Activated CD4-positive, alpha-beta T cell treated with anti-CD3 and anti-CD28 coated beads, Interleukin-2, amount 10 ng/mL, durations not matched to agents 7 days and 5 days (primary cell): ENCODE measurements at regions not wholly inside any gene's neighbourhood (a gene's known extent, or its start where the extent isn't known, plus 50 kb on each side); places are given as distances from the start of the nearest gene placed in this dataset.
"Not testable (repeated sequence)": the region's sequence is repeated elsewhere in the genome, so short reads cannot be mapped to it uniquely, and the experiment has no call there.

Source experiments
- CTCF ChIA-PET: fragments of 350-600 bp; sonication (Branson Sonifier 250); formaldehyde crosslinking; loops from one replicate; lab custom pipeline; 2021; ENCODE audit warnings: antibody characterized with exemption; lab: Charles Lee
- POLR2A ChIA-PET: fragments of 350-600 bp; sonication (Branson Sonifier 250); formaldehyde crosslinking; loops from one replicate; lab custom pipeline; 2021; ENCODE audit warnings: antibody characterized with exemption; lab: Charles Lee
- DNase-seq: peaks from one replicate; pipeline ENCODE4 v3.0.0-alpha.2; 2020
- H3K27ac Mint-ChIP-seq: one replicate; pipeline ENCODE4 v1.8.0; 2021; ENCODE audit warnings: mild to moderate bottlenecking, moderate library complexity, mixed read lengths
- H3K27me3 Mint-ChIP-seq: one replicate; pipeline ENCODE4 v1.8.0; 2021; ENCODE audit warnings: mixed read lengths
- H3K36me3 Mint-ChIP-seq: one replicate; pipeline ENCODE4 v1.8.0; 2021; ENCODE audit warnings: low read depth, mixed read lengths
- H3K4me1 Mint-ChIP-seq: one replicate; pipeline ENCODE4 v1.8.0; 2021; ENCODE audit warnings: mixed read lengths
- H3K4me3 Mint-ChIP-seq: one replicate; pipeline ENCODE4 v1.8.0; 2021; ENCODE audit warnings: mild to moderate bottlenecking, moderate library complexity, mixed read lengths
- H3K9me3 Mint-ChIP-seq: one replicate; pipeline ENCODE4 v1.8.0; 2021; ENCODE audit warnings: mixed read lengths

DNA sequence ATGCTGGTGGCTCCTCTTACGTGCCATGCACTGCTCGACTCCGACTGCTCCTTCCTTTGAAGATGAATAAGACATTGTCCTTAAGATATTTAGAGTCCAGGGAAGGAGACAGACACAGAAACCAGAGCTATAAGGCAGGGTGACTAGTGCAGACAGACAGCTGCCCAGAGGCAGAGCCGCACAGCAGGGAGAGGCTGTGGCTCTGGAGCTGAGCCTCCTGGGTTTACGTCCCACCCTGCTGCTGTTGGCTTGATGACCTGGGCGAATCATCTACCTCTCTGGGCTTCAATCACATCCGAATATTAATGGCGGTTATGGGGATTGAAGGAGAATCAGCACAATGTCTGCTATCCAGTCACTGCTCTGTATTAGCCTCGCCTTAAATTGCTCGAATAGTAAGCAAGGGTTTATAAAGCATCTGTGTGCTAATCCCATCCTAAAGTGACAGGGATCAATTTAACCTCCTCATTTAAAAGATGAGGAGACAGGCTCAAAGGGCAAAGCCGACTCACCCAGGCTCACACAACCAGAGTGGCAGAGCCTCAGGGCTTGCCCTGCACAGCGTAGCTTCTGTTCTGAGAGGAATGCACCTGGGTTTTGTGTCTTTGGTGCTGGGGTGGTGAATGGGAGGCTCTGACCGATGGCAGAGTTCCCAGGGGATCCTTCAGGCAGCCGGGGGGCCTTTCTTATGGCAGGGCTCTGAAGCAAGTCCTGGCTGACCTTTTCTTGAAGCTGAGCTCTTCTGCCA, 284.1 kb downstream of the MYCN start:
- no peak for DNase-seq
- ChIA-PET CTCF (interaction anchor here (0.6 kb wide), 1 partner anchor 235 kb away, joined by 3 read pairs; no protein-coding TSS in a partner anchor), POLR2A (no interaction called here)
- Mint-ChIP-seq H3K27me3 (no peaks in the 10 kb centered on the region), H3K4me1 (no peaks in the 10 kb centered on the region), H3K36me3 (no peaks in the 10 kb centered on the region), H3K27ac (no peak overlapping the region), H3K4me3 (no peak overlapping the region), H3K9me3 (no peaks in the 10 kb centered on the region)

- H3K9me3 Mint-ChIP-seq: no peaks in the 10 kb centered on the region
Measured at GRCh38 chr2:16223841-16224177, 283.5 kb downstream of the MYCN start.

DNA sequence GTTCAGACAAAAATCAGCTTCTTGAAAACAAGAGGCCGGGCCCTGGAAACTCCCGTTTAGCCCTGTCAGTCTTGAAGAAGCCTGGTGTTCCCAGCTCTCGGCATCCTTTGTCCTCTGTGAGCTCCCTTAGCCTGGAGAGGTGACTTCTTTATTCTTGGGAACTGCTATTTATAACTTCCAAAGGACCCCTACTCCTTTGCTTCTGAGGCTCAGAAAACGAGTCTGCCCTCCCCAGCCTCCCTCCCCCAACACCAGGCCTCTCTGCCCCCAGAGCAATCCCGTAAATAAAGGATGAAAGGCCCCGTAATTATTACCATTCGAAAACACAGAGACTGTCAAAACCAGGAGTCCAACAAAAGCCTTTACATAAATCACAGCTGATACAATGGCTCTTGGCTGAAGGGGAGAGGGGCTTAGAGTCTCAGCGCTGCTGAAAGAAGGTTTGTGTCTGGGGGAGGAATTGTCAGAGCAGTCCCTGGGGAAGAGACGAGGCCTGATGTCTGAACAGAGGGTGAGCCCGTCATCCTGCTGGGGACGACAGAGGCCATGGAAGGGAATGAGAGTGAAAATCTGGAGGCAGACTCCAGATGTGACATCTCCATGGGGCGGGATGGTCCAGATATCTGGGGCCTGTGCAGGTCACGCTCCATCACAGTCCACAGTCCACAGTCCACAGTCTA, 283.0 kb downstream of the MYCN start:
- no peaks in the 10 kb centered on the region for H3K36me3 Mint-ChIP-seq
- H3K4me3 Mint-ChIP-seq: no peak overlapping the region
- H3K27ac Mint-ChIP-seq: no peak overlapping the region
- ChIA-PET CTCF (no interaction called here), POLR2A (no interaction called here)
- H3K9me3 Mint-ChIP-seq: no peaks in the 10 kb centered on the region
- no peaks in the 10 kb centered on the region for H3K27me3 Mint-ChIP-seq
- DNase-seq: no peak
- no peaks in the 10 kb centered on the region for H3K4me1 Mint-ChIP-seq

More at GRCh38 chr2:16223841-16224177, 283.5 kb downstream of the MYCN start:
- no peaks in the 10 kb centered on the region for H3K4me1 Mint-ChIP-seq
- ChIA-PET CTCF (no interaction called here), POLR2A (no interaction called here)
- DNase-seq: no peak
- no peak overlapping the region for H3K4me3 Mint-ChIP-seq
- H3K27me3 Mint-ChIP-seq: no peaks in the 10 kb centered on the region
- no peaks in the 10 kb centered on the region for H3K36me3 Mint-ChIP-seq
- no peak overlapping the region for H3K27ac Mint-ChIP-seq

DNA sequence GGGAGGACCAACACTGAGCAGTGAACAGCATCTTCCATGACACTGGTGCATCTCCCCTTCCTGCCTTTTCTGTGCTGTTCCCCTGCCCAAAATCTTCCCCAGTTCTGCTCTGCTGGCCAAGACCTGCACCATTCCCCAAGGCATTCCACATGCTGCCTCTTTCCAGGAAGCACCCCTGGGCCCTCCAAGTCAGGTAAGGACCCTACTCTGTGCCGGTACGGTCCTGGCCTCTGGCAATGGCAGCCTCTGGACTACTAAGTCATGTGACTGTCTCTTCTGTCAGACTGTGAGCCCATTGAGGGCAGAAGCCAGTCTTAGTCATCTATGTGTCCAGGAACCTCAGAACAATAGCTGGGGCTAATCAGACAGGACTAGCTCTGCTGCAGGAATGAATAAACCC, 282.0 kb downstream of the MYCN start:
- CTCF ChIA-PET: no interaction called here
- no peaks in the 10 kb centered on the region for H3K27me3 Mint-ChIP-seq

DNA sequence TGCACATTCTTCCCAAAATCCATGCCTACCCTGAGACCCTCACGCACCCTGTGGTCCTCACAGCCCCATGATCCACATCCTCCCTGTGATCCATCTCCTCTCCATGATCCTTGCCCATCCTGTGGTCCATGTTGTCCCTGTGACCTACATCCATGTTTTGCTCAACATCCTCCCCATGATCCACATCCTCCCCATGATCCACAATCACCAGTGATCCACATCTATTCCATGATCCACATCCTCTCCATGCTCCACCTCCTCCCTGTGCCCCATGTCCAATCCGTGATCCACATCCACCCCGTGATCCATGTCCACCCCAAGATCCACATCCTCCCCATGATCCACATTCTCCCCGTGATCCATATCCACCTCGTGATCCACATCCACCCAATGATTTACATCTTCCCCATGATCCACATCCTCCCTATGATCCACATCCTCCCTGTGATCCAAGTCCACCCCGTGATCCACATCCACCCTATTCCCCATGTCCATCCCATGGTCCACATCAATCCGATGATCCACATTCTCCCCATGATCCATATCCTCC, 281.2 kb downstream of the MYCN start:
- Mint-ChIP-seq H3K4me1 (no peaks in the 10 kb centered on the region), H3K4me3 (no peak overlapping the region), H3K27ac (no peak overlapping the region), H3K9me3 (no peaks in the 10 kb centered on the region), H3K36me3 (no peaks in the 10 kb centered on the region), H3K27me3 (no peaks in the 10 kb centered on the region)
- ChIA-PET CTCF (no interaction called here), POLR2A (no interaction called here)
- DNase-seq: no peak

More for the DNA sequence above, 282.0 kb downstream of the MYCN start:
- DNase-seq: no peak
- no peak overlapping the region for H3K4me3 Mint-ChIP-seq
- H3K4me1 Mint-ChIP-seq: no peaks in the 10 kb centered on the region
- POLR2A ChIA-PET: no interaction called here
- H3K9me3 Mint-ChIP-seq: no peaks in the 10 kb centered on the region
- H3K36me3 Mint-ChIP-seq: no peaks in the 10 kb centered on the region
- no peak overlapping the region for H3K27ac Mint-ChIP-seq

DNA sequence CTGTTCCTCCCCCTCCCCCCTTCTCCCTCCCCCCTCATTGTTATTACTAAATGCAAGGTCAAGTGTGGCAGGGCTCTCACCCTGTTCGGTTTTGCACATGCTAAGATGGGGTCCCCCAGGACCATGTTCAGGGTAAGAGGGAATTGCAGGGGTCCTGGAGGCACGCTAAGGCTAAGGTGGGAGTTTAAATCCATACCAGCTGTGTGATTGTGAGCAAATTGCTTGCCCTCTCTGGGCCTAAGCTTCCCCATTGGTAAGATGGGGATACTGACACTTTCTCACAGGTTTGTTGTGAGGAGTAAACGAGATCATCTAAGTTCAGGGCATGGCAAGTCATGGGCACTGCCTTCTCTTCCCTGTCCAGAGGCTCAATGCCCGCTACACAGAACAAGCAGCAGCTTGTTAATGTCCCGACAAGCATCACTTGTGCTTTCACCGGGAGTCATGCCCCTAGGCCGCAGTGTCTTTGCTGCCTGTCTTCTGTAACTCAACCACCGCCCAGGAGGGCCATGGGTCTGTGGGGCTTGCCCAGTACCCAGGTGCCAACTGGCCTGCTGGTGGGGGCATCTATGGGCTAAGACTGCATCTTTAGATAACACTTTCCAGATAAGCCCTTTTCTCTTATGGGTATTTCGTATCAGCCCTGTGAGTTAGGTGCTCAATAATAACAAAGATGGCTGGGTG, 279.1 kb downstream of the MYCN start:
- no peak overlapping the region for H3K4me3 Mint-ChIP-seq
- DNase-seq: no peak
- no peaks in the 10 kb centered on the region for H3K4me1 Mint-ChIP-seq
- no peaks in the 10 kb centered on the region for H3K27me3 Mint-ChIP-seq
- no peaks in the 10 kb centered on the region for H3K36me3 Mint-ChIP-seq
- no peaks in the 10 kb centered on the region for H3K9me3 Mint-ChIP-seq
- POLR2A ChIA-PET: no interaction called here
- CTCF ChIA-PET: no interaction called here
- no peak overlapping the region for H3K27ac Mint-ChIP-seq

DNA sequence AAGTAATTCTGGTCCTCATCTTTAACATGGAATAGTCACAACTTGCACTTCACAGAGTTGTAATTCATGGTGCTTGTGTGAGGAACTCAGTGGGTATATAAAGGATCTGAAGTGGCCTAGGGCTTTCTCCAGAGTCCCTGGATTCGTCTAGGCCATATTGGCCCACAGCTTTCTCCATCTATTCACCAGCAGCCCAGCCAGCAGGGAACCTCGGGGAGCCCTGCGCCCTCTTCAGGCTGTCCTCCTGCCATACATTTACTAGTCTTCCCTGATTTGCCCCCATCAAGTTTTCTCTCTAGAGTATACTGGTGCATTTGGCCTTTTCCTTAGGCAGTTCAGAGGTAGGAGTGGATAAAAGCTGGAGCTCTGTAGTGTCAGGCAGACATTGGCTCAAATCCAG, 278.3 kb downstream of the MYCN start:
- CTCF ChIA-PET: no interaction called here
- no peaks in the 10 kb centered on the region for H3K4me1 Mint-ChIP-seq
- H3K4me3 Mint-ChIP-seq: no peak overlapping the region
- no peaks in the 10 kb centered on the region for H3K27me3 Mint-ChIP-seq
- POLR2A ChIA-PET: no interaction called here
- H3K27ac Mint-ChIP-seq: no peak overlapping the region
- no peaks in the 10 kb centered on the region for H3K36me3 Mint-ChIP-seq
- no peaks in the 10 kb centered on the region for H3K9me3 Mint-ChIP-seq
- DNase-seq: no peak

DNA sequence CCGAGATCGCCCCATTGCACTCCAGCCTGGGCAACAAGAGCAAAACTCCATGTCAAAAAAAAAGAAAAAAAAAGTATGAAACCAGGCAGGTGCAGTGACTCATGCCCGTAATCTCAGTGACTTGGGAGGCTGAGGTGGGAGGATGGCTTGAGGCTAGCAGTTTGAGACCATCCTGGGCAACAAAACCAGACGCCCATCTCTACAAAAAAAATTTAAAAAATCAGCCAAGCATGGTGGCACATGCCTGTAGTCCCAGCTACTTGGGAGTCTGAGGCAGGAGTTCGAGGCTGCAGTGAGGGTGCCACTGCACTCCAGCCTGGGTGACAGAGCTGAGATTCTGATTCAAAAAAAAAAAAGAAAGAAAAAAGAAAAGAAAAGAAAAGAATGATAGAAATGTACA, 277.8 kb downstream of the MYCN start:
- H3K4me3 Mint-ChIP-seq: no peak overlapping the region
- no peak overlapping the region for H3K27ac Mint-ChIP-seq
- no peaks in the 10 kb centered on the region for H3K36me3 Mint-ChIP-seq
- DNase-seq: no peak
- CTCF ChIA-PET: no interaction called here
- H3K27me3 Mint-ChIP-seq: no peaks in the 10 kb centered on the region
- no peaks in the 10 kb centered on the region for H3K4me1 Mint-ChIP-seq
- POLR2A ChIA-PET: no interaction called here
- no peaks in the 10 kb centered on the region for H3K9me3 Mint-ChIP-seq

GRCh38 chr2:16217741-16218140, 277.4 kb downstream of the MYCN start:
- DNase-seq, H3K4me3 Mint-ChIP-seq, H3K27me3 Mint-ChIP-seq, CTCF ChIA-PET, H3K4me1 Mint-ChIP-seq, H3K36me3 Mint-ChIP-seq, H3K27ac Mint-ChIP-seq, H3K9me3 Mint-ChIP-seq: not testable (repeated sequence)
- POLR2A ChIA-PET: interaction anchor here (0.6 kb wide), 1 partner anchor 145 kb away, joined by 5 read pairs; no protein-coding TSS in a partner anchor

- Mint-ChIP-seq H3K27ac (no peak overlapping the region), H3K4me3 (no peak overlapping the region), H3K4me1 (no peaks in the 10 kb centered on the region), H3K36me3 (no peaks in the 10 kb centered on the region), H3K27me3 (no peaks in the 10 kb centered on the region), H3K9me3 (no peaks in the 10 kb centered on the region)
- POLR2A ChIA-PET: interaction anchor here (0.6 kb wide), 1 partner anchor 145 kb away, joined by 5 read pairs; no protein-coding TSS in a partner anchor
- DNase-seq: no peak
- CTCF ChIA-PET: no interaction called here
Measured at GRCh38 chr2:16217291-16217690, 276.9 kb downstream of the MYCN start.

- H3K36me3 Mint-ChIP-seq: no peaks in the 10 kb centered on the region
- no peak for DNase-seq
- H3K27ac Mint-ChIP-seq: no peak overlapping the region
- H3K9me3 Mint-ChIP-seq: no peaks in the 10 kb centered on the region
- ChIA-PET CTCF (no interaction called here), POLR2A (no interaction called here)
- H3K4me3 Mint-ChIP-seq: no peak overlapping the region
- no peaks in the 10 kb centered on the region for H3K27me3 Mint-ChIP-seq
- H3K4me1 Mint-ChIP-seq: no peaks in the 10 kb centered on the region
Measured at GRCh38 chr2:16216558-16216945, 276.2 kb downstream of the MYCN start.

DNA sequence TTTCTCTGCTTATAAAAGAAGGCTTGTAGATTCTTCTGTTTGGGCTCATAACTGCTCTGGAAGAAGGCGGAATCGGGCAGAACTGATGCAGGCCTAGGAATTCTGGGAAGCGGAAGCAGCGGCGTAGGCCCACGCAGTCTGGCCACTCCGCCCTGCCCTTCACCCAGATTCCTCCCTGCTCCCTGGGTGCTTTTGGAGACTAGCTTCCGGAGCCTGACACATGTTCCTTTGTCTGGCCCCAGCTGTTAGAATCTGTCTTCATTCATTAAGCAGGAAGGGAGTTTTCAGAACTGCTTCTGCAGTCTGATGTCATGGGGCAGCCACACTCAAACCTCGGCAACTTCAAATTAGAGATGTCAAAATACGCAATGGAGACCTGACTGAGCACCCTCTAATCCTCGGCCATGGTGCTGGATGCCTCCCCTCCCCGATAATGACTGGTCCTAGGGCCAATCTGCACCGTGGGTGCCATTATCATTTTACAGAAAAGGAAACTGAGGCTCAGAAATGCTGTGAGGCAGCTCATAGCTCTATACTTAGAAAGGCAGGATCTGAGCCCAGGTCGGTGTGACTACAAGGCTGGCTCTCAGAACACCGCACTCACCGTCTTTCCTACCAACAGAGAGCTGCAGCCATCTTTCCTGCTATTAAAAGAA, 275.7 kb downstream of the MYCN start:
- Mint-ChIP-seq H3K4me3 (no peak overlapping the region), H3K9me3 (no peaks in the 10 kb centered on the region), H3K36me3 (no peaks in the 10 kb centered on the region), H3K27ac (no peak overlapping the region), H3K27me3 (no peaks in the 10 kb centered on the region), H3K4me1 (no peaks in the 10 kb centered on the region)
- ChIA-PET POLR2A (no interaction called here), CTCF (no interaction called here)
- DNase-seq: no peak

DNA sequence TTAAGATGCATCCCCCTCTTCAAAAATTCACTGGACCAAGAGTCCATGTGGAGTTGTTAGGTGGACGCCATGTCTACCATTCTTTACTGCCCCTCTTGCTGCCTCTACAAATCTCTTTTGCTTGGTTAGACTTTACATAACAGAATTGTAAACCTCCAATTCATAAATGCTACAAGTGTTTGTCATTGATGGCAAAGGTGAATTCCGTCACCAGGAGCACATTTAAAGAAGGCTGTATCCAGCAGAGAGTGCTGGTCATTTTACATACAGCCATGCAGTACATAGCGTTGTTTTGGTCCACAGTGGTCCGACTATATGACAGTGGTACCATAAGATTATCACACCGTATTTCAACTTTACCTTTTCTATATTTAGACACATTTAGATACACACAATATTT, 274.5 kb downstream of the MYCN start:
- H3K36me3 Mint-ChIP-seq: no peaks in the 10 kb centered on the region
- H3K9me3 Mint-ChIP-seq: no peaks in the 10 kb centered on the region
- H3K27me3 Mint-ChIP-seq: no peaks in the 10 kb centered on the region
- no peaks in the 10 kb centered on the region for H3K4me1 Mint-ChIP-seq
- H3K4me3 Mint-ChIP-seq: no peak overlapping the region
- POLR2A ChIA-PET: no interaction called here
- DNase-seq: no peak
- no peak overlapping the region for H3K27ac Mint-ChIP-seq
- CTCF ChIA-PET: no interaction called here
